OCI-LY7 (cell line): ENCODE measurements at regions not wholly inside any gene's neighbourhood (a gene's known extent, or its start where the extent isn't known, plus 50 kb on each side); places are given as distances from the start of the nearest gene placed in this dataset.

Experiments used
- BruUV-seq: library from RNA; stranded (reverse); fragments of 400-500 nt; replicated peaks from 2 replicates; lab custom pipeline; 2021; lab: Mats Ljungman, UMichigan
- CTCF ChIA-PET: fragments of 300-600 bp; sonication (Branson Sonifier 250); formaldehyde crosslinking; loops from one replicate; lab custom pipeline; 2022; ENCODE audit warnings: antibody characterized with exemption; ENCODE audit not compliant: unreplicated experiment; lab: Charles Lee
- POLR2A ChIA-PET: fragments of 300-600 bp; sonication (Branson Sonifier 250); formaldehyde crosslinking; loops from one replicate; lab custom pipeline; 2022; ENCODE audit warnings: antibody characterized with exemption; lab: Charles Lee
- DNase-seq: peaks from one replicate; pipeline ENCODE4 v3.0.0-alpha.2; 2015; ENCODE audit warnings: low spot score
- H2AFZ ChIP-seq: fragments of 200-600 bp; sonication (generic), shearing (Covaris generic); 2 replicates; pipeline ENCODE4 v1.6.1; 2014; ENCODE audit warnings: mild to moderate bottlenecking, antibody characterized with exemption, low read length, moderate library complexity
- H3K27ac ChIP-seq: fragments of 200-600 bp; sonication (generic); 2 replicates; pipeline ENCODE4 v1.5.1; 2014; ENCODE audit warnings: mixed run types, low read depth, mild to moderate bottlenecking, moderate library complexity, low read length, inconsistent platforms; ENCODE audit not compliant: poor library complexity, severe bottlenecking
- H3K36me3 ChIP-seq: fragments of 200-600 bp; sonication (generic); 2 replicates; pipeline ENCODE4 v1.6.1; 2014; ENCODE audit warnings: mild to moderate bottlenecking, antibody characterized with exemption, low read length, moderate library complexity, mixed read lengths; ENCODE audit not compliant: insufficient read depth
- H3K4me1 ChIP-seq: fragments of 200-600 bp; sonication (generic); 2 replicates; pipeline ENCODE4 v1.5.1; 2014; ENCODE audit warnings: mild to moderate bottlenecking, low read length; ENCODE audit not compliant: insufficient read depth, poor library complexity, severe bottlenecking
- H3K4me2 ChIP-seq: fragments of 200-600 bp; sonication (generic); 2 replicates; pipeline ENCODE4 v1.6.1; 2014; ENCODE audit warnings: mild to moderate bottlenecking, low read length
- H3K4me3 ChIP-seq: fragments of 200-600 bp; sonication (generic); 2 replicates; pipeline ENCODE4 v1.5.1; 2014; ENCODE audit warnings: mild to moderate bottlenecking, low read depth, low read length; ENCODE audit not compliant: poor library complexity, severe bottlenecking
- H3K79me2 ChIP-seq: fragments of 200-600 bp; sonication (generic); 2 replicates; pipeline ENCODE4 v1.6.1; 2016; ENCODE audit warnings: low read depth, mild to moderate bottlenecking, low read length, moderate library complexity, mixed read lengths; ENCODE audit not compliant: insufficient read depth
- H3K9me2 ChIP-seq: fragments of 200-600 bp; sonication (generic); 2 replicates; pipeline ENCODE4 v1.6.1; 2016; ENCODE audit warnings: mild to moderate bottlenecking, low read length, mixed read lengths; ENCODE audit not compliant: insufficient read depth
- H3K9me3 ChIP-seq: fragments of 200-600 bp; sonication (generic); 2 replicates; pipeline ENCODE4 v1.6.1; 2014; ENCODE audit warnings: mild to moderate bottlenecking, mixed run types, low read length, mixed read lengths
- H4K20me1 ChIP-seq: fragments of 200-600 bp; sonication (generic); 2 replicates; pipeline ENCODE4 v1.6.1; 2014; ENCODE audit warnings: mild to moderate bottlenecking, antibody characterized with exemption, low read length, moderate library complexity, mixed read lengths; ENCODE audit not compliant: insufficient read depth
- EZH2phosphoT487 ChIP-seq: fragments of 200-600 bp; sonication (generic); IDR thresholded peaks from 2 replicates; pipeline ENCODE4 v1.6.1; 2018; ENCODE audit warnings: low read depth, borderline replicate concordance, mild to moderate bottlenecking, mixed run types, antibody characterized with exemption, low read length, moderate library complexity, mixed read lengths
- intact Hi-C: fragments of 100-400 bp; cut with micrococcal nuclease; formaldehyde crosslinking; loops from one replicate; pipeline ENCODE4 v1.10.0; 2022; ENCODE audit not compliant: unreplicated experiment
- TF ChIP-seq, protein P1 (sequence below): fragments of 200-600 bp; sonication (generic); conservative IDR thresholded peaks from 2 replicates; pipeline ENCODE4 v1.5.1; 2014; ENCODE audit warnings: mild to moderate bottlenecking, antibody characterized with exemption, low read length, moderate library complexity, mixed read lengths

DNA sequence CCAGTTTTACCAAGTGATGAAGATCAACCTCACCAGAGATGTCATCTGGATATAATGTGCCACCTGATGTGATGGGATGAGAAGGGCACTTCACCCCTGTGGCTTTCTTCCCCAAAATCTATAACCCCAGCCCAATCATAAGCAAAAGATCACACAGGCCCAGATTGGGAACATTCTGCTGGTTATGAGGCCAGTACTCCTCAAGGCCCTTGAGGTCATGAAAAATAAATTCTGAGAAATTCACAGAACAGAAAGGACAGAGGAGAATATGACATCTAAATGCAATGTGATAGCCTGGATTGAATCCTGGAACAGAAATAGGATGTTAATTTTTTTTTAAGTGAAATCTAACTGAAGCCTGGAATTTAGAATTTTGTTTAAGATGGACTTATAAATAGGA, 243.5 kb downstream of the CBLN4 start:
- no peaks in the 10 kb centered on the region for H3K9me2 ChIP-seq
- DNase-seq = no peak
- no TSS peak for BruUV-seq
- no peak for TF ChIP-seq EZH2phosphoT487
- TF ChIP-seq, protein P1, sequence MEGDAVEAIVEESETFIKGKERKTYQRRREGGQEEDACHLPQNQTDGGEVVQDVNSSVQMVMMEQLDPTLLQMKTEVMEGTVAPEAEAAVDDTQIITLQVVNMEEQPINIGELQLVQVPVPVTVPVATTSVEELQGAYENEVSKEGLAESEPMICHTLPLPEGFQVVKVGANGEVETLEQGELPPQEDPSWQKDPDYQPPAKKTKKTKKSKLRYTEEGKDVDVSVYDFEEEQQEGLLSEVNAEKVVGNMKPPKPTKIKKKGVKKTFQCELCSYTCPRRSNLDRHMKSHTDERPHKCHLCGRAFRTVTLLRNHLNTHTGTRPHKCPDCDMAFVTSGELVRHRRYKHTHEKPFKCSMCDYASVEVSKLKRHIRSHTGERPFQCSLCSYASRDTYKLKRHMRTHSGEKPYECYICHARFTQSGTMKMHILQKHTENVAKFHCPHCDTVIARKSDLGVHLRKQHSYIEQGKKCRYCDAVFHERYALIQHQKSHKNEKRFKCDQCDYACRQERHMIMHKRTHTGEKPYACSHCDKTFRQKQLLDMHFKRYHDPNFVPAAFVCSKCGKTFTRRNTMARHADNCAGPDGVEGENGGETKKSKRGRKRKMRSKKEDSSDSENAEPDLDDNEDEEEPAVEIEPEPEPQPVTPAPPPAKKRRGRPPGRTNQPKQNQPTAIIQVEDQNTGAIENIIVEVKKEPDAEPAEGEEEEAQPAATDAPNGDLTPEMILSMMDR = no peak
- ChIA-PET CTCF (no interaction called here), POLR2A (no interaction called here)
- H3K4me3 ChIP-seq = no peak overlapping the region
- no peak overlapping the region for H3K4me2 ChIP-seq
- intact Hi-C loops = no loop called here
- no peaks in the 10 kb centered on the region for H4K20me1 ChIP-seq
- no peak overlapping the region for H3K27ac ChIP-seq
- no peaks in the 10 kb centered on the region for H3K79me2 ChIP-seq
- H3K9me3 ChIP-seq = no peaks in the 10 kb centered on the region
- no peaks in the 10 kb centered on the region for H3K36me3 ChIP-seq
- H2AFZ ChIP-seq = no peak overlapping the region
- H3K4me1 ChIP-seq = no peaks in the 10 kb centered on the region

DNA sequence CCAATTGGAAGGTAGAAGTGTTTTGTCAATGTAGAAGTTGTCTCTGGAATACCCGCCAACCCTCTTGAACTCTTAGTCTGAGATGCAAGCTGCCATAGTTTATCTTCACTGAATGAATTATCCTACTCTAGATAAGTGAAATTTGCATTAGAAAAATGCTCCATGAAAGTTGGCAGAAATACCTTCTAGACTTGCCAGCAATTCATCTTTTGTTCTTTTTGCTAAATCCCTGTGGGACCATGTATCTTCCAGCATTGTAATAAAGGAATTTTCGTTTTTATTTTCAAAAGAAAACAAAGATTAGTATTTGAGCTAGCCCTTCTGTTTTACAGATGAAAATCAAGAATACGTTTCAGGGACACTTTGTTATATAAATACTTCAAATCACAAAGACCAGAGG, 244.2 kb downstream of the CBLN4 start:
- POLR2A ChIA-PET = no interaction called here
- DNase-seq = no peak
- Histone ChIP-seq H3K4me3 (no peak overlapping the region), H3K36me3 (no peaks in the 10 kb centered on the region), H4K20me1 (no peaks in the 10 kb centered on the region), H3K4me2 (no peak overlapping the region), H3K79me2 (no peaks in the 10 kb centered on the region), H3K9me3 (no peaks in the 10 kb centered on the region), H2AFZ (no peak overlapping the region), H3K9me2 (no peaks in the 10 kb centered on the region), H3K4me1 (no peaks in the 10 kb centered on the region), H3K27ac (no peak overlapping the region)
- TF ChIP-seq, protein P1 = no peak
- no peak for TF ChIP-seq EZH2phosphoT487
- CTCF ChIA-PET = no interaction called here
- BruUV-seq = no TSS peak
- intact Hi-C loops = no loop called here

DNA sequence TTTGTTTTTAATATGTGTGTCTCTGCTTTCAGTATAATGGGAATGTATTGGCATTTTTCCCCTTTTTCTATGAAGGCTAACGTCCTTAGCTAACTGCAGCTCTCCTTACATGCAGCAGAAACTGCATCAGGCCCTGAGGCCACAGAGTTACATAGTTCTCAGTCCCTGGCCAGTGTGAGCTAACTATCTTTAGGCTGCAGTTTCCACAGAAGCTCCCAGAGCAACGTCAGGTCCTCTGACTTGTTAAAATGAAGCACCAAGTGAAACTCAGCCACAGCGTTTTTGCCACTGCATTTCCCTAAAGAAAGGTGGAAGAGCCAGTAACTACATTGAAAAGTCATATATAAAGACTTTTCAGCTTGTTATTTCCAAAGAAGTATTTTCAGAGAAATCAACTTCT, 244.7 kb downstream of the CBLN4 start:
- Histone ChIP-seq H3K4me3 (no peak overlapping the region), H2AFZ (no peak overlapping the region), H3K36me3 (no peaks in the 10 kb centered on the region), H3K9me3 (no peaks in the 10 kb centered on the region), H3K4me2 (no peak overlapping the region), H4K20me1 (no peaks in the 10 kb centered on the region), H3K4me1 (no peaks in the 10 kb centered on the region), H3K79me2 (no peaks in the 10 kb centered on the region), H3K9me2 (no peaks in the 10 kb centered on the region), H3K27ac (no peak overlapping the region)
- ChIA-PET POLR2A (no interaction called here), CTCF (no interaction called here)
- no peak for DNase-seq
- BruUV-seq = no TSS peak
- TF ChIP-seq EZH2phosphoT487 = no peak
- TF ChIP-seq, protein P1 = no peak
- intact Hi-C loops = no loop called here
